GM20000 (cell line): ENCODE measurements at regions not wholly inside any gene's neighbourhood (a gene's known extent, or its start where the extent isn't known, plus 50 kb on each side); places are given as distances from the start of the nearest gene placed in this dataset.

ENCODE experiments used
- DNase-seq: peaks from one replicate; pipeline ENCODE4 v3.0.0; 2012; ENCODE audit warnings: low spot score
- TF ChIP-seq, protein P1 (sequence below): IDR thresholded peaks from 2 replicates; pipeline ENCODE4 v1.5.1; 2012; ENCODE audit warnings: mild to moderate bottlenecking, control low read depth; ENCODE audit errors: extremely low read depth, missing control alignments

DNA sequence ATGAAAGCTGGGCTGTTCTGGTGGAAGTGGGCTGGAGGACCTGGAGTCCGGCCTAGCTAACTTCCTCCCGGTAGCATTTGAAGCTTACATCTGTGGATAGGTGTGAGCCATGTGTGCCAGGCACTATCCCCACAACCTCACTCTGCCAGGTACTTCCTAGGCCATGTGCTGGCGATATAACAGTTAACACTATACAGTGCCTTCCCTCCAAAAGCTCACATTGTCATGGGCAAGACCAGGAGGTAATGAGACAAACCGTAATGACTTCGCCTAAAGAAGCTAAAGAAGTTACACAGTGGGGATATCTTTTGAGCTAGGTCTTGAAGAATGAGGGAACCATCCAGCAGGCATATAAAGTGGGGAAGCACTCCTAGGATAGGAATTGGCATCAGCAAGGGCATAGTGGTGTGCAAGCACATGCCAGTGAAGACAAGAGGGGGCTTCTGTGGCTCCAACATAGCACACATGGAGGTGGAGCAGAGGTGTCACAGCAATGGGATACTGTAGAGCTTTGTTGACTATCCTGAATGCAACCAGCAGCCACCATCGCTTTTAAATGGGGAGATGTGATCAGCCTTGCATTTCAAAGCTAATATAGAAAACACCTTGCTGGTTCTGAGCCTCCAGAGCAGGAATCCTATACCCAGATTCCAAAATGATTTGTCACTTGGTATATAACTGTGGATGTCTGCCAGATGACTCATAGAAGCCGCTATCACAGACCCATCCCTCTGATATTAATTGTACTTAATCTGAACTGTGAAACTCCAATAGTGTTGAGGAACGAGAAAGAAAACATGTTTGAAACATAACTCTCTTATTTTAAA lies 466.3 kb downstream of the LMO4 start:
- DNase-seq, result no peak

GRCh38 chr1:87795615-87796337 lies 467.1 kb downstream of the LMO4 start:
- DNase-seq, result no peak
- TF ChIP-seq, protein P1, sequence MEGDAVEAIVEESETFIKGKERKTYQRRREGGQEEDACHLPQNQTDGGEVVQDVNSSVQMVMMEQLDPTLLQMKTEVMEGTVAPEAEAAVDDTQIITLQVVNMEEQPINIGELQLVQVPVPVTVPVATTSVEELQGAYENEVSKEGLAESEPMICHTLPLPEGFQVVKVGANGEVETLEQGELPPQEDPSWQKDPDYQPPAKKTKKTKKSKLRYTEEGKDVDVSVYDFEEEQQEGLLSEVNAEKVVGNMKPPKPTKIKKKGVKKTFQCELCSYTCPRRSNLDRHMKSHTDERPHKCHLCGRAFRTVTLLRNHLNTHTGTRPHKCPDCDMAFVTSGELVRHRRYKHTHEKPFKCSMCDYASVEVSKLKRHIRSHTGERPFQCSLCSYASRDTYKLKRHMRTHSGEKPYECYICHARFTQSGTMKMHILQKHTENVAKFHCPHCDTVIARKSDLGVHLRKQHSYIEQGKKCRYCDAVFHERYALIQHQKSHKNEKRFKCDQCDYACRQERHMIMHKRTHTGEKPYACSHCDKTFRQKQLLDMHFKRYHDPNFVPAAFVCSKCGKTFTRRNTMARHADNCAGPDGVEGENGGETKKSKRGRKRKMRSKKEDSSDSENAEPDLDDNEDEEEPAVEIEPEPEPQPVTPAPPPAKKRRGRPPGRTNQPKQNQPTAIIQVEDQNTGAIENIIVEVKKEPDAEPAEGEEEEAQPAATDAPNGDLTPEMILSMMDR, result no peak

More for the DNA sequence above, 466.3 kb downstream of the LMO4 start:
- TF ChIP-seq, protein P1, result no peak

DNA sequence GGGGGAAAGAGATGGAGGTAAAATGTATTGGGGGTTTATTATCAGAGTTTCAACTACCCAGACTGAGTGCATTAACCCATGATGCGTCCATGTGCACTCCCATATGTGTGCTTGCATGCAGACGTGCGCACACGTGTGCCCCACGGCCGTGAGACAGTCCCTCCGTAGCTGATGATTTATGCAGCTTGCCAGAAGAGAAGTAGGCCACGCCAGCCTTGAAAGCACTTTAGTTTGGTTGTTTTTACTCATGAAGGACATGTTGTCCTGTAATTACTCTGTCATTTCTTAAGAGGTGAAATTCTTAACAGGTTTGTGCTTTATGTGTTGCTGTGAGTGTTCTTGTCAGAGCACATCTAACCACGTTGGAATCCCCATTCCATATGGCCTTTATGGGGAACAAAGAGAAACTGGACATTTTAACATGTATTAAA lies 467.8 kb downstream of the LMO4 start:
- no peak for DNase-seq
- TF ChIP-seq, protein P1, result no peak

DNA sequence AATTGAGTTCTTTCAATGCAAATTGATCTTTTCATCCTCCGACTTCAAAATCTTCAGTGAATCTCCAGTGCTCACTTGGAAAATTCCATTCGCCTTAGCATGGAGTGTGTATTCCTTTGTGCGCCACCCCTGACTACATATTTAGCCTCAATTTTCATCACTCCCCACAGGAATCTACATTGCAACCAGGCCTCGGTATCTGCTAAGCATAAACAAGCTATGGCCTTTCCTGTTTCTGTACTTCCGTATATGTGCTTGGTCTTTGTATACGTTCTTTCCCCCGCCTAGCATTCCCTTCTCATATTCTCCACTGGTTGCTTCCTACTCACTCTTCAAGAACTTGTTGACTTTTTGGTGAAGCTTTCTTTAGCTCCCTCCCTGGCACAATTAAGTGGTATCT lies 470.8 kb downstream of the LMO4 start:
- no peak for DNase-seq
- TF ChIP-seq, protein P1, result no peak

GRCh38 chr1:87800006-87800405 lies 471.3 kb downstream of the LMO4 start:
- no peak for DNase-seq
- TF ChIP-seq, protein P1, result no peak

DNA sequence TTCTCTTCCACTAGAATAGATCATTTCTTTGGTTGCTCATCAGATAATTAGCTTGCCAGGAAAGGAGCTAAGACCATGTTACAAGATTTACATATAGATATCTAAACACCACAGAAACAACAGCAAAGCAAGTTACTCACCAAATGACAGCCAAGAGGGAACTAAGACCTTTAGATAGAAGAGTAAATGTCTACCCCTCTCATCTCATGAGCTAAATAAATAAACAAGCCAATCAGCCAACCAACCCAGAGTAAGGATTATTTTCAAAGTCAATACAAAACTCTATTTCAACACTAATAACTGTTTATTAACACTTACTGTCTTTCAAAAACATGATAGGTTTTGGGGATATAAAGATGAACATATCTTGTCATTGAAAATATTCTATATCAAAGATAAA lies 474.7 kb downstream of the LMO4 start:
- TF ChIP-seq, protein P1, result no peak
- DNase-seq, result no peak

- TF ChIP-seq, protein P1, result no peak
- DNase-seq, result no peak
These were observed 475.4 kb downstream of the LMO4 start for GRCh38 chr1:87804128-87804527.
